CD14-positive monocyte (primary cell): ENCODE measurements at regions not wholly inside any gene's neighbourhood (a gene's known extent, or its start where the extent isn't known, plus 50 kb on each side); places are given as distances from the start of the nearest gene placed in this dataset.

Experiments used
- DNase-seq, 3 donors: peaks; one replicate each; pipeline ENCODE4 v3.0.0-alpha.2; 2011 to 2022
- H2AFZ ChIP-seq: 2 replicates; pipeline ENCODE4 v1.6.0; 2012; ENCODE audit warnings: mild to moderate bottlenecking, low read depth, low read length, inconsistent platforms; ENCODE audit not compliant: insufficient read depth, poor library complexity, severe bottlenecking
- H3K27ac ChIP-seq, 2 donors: 1 replicate in 1 of 2; 2 replicates in 1 of 2; pipeline ENCODE4 v1.5.1; 2012 to 2013; ENCODE audit warnings: low read length in 2 of 2, control low read depth in 1 of 2, inconsistent platforms in 1 of 2, low read depth in 1 of 2, mild to moderate bottlenecking in 1 of 2
- H3K27me3 ChIP-seq, 2 donors: one replicate each; pipeline versions ENCODE4 v1.6.0 to v1.6.1; 2011 to 2013; ENCODE audit warnings: low read length in 2 of 2; ENCODE audit not compliant: control insufficient read depth in 2 of 2, insufficient read depth in 2 of 2
- H3K36me3 ChIP-seq, 2 donors: replicated peaks in 1 of 2; 1 replicate in 1 of 2; 2 replicates in 1 of 2; pipeline versions ENCODE4 v1.5.1 to v1.6.1; 2012 to 2013; ENCODE audit warnings: low read length in 2 of 2, control low read depth in 1 of 2, inconsistent platforms in 1 of 2, mild to moderate bottlenecking in 1 of 2; ENCODE audit not compliant: insufficient read depth in 2 of 2, control insufficient read depth in 1 of 2
- H3K4me1 ChIP-seq, 2 donors: 1 replicate in 1 of 2; 2 replicates in 1 of 2; pipeline versions ENCODE4 v1.5.1 to v1.6.1; 2012 to 2013; ENCODE audit warnings: low read length in 2 of 2, control low read depth in 1 of 2, inconsistent platforms in 1 of 2, mild to moderate bottlenecking in 1 of 2, moderate library complexity in 1 of 2; ENCODE audit not compliant: insufficient read depth in 2 of 2, control insufficient read depth in 1 of 2
- H3K4me2 ChIP-seq: replicated peaks from 2 replicates; pipeline ENCODE3; 2012; ENCODE audit warnings: low read length, moderate library complexity, mild to moderate bottlenecking; ENCODE audit not compliant: poor library complexity, severe bottlenecking; ENCODE audit errors: extremely low read depth
- H3K4me3 ChIP-seq, 3 experiments: fragments of 200-600 bp in 1 of 3; sonication (generic) in 1 of 3; replicated peaks in 1 of 3; 1 replicate in 2 of 3; 2 replicates in 1 of 3; pipeline ENCODE4 v1.5.1; 2011 to 2013; ENCODE audit warnings: low read length in 3 of 3, mild to moderate bottlenecking in 3 of 3, control low read depth in 2 of 3, low read depth in 2 of 3, inconsistent platforms in 1 of 3, moderate library complexity in 1 of 3
- H3K79me2 ChIP-seq: 2 replicates; pipeline ENCODE4 v1.6.0; 2012; ENCODE audit warnings: mild to moderate bottlenecking, control low read depth, inconsistent platforms, low read length, moderate library complexity; ENCODE audit not compliant: insufficient read depth
- H3K9ac ChIP-seq: 2 replicates; pipeline ENCODE4 v1.6.0; 2017; ENCODE audit warnings: low read length, mild to moderate bottlenecking; ENCODE audit not compliant: insufficient read depth, poor library complexity, severe bottlenecking
- H3K9me3 ChIP-seq, 2 donors: replicated peaks in 1 of 2; 1 replicate in 1 of 2; 2 replicates in 1 of 2; pipeline versions ENCODE4 v1.5.1 to v1.6.1; 2012 to 2013; ENCODE audit warnings: low read length in 2 of 2, control low read depth in 1 of 2; ENCODE audit not compliant: control insufficient read depth in 1 of 2, insufficient read depth in 1 of 2
- H4K20me1 ChIP-seq: 2 replicates; pipeline ENCODE4 v1.6.0; 2012; ENCODE audit warnings: mild to moderate bottlenecking, low read length, control low read depth, moderate library complexity; ENCODE audit not compliant: insufficient read depth
- H3K27ac Mint-ChIP-seq, 7 donors: one replicate each; pipeline ENCODE4 v1.8.0; 2020; ENCODE audit warnings: mild to moderate bottlenecking in 7 of 7, mixed read lengths in 7 of 7, moderate library complexity in 6 of 7, inconsistent platforms in 2 of 7
- H3K27me3 Mint-ChIP-seq, 3 donors: one replicate each; pipeline ENCODE4 v1.8.0; 2021 to 2022; ENCODE audit warnings: low read depth in 3 of 3, mild to moderate bottlenecking in 3 of 3, mixed read lengths in 3 of 3, moderate library complexity in 3 of 3, inconsistent platforms in 1 of 3
- H3K36me3 Mint-ChIP-seq, 2 donors: one replicate each; pipeline ENCODE4 v1.8.0; 2020; ENCODE audit warnings: mixed read lengths in 2 of 2, inconsistent platforms in 1 of 2, mild to moderate bottlenecking in 1 of 2
- H3K4me1 Mint-ChIP-seq: one replicate; pipeline ENCODE4 v1.8.0; 2020; ENCODE audit warnings: mild to moderate bottlenecking, mixed read lengths
- H3K4me3 Mint-ChIP-seq, 2 donors: one replicate each; pipeline ENCODE4 v1.8.0; 2020; ENCODE audit warnings: mild to moderate bottlenecking in 2 of 2, mixed read lengths in 2 of 2, moderate library complexity in 1 of 2
- H3K9me3 Mint-ChIP-seq, 7 donors: one replicate each; pipeline ENCODE4 v1.8.0; 2020 to 2022; ENCODE audit warnings: mixed read lengths in 7 of 7, mild to moderate bottlenecking in 6 of 7, moderate library complexity in 6 of 7, inconsistent platforms in 2 of 7
- CTCF ChIP-seq: fragments of 200-600 bp; IDR thresholded peaks from one replicate; pipeline ENCODE4 v1.8.0; 2022; ENCODE audit warnings: antibody characterized with exemption, mild to moderate bottlenecking
- WGBS: methylation state at CpG from one replicate; pipeline ENCODE4 v1.1.5; 2013; ENCODE audit warnings: missing lambda C conversion rate; ENCODE audit not compliant: insufficient coverage; 5-methylcytosine and 5-hydroxymethylcytosine counted together
- intact Hi-C, 2 donors: fragments of 100-400 bp; cut with micrococcal nuclease; formaldehyde crosslinking; loops; one replicate each; pipeline versions ENCODE4 v1.15.0 to v1.15.1; 2023

- H3K36me3 Mint-ChIP-seq: peaks cover 0 to 4% of the 10 kb centered on the region in 2 donors
- Histone ChIP-seq H3K36me3 (no peaks in the 10 kb centered on the region), H3K4me3 (no peak overlapping the region), H3K27ac (no peak overlapping the region), H3K4me2 (no peak overlapping the region), H3K9me3 (peaks cover 5 to 6% of the 10 kb centered on the region in 2 donors), H3K79me2 (no peaks in the 10 kb centered on the region), H3K4me1 (peaks cover 22 to 27% of the 10 kb centered on the region in 2 donors), H3K9ac (no peak overlapping the region), H2AFZ (no peak overlapping the region), H3K27me3 (no peaks in the 10 kb centered on the region), H4K20me1 (no peaks in the 10 kb centered on the region)
- no CpG with 5 or more reads among the region's 2 CpGs for WGBS
- no peak overlapping the region for H3K4me3 Mint-ChIP-seq
- DNase-seq: no peak
- no peaks in the 10 kb centered on the region for H3K27me3 Mint-ChIP-seq
- H3K4me1 Mint-ChIP-seq: peaks cover 26% of the 10 kb centered on the region
- H3K9me3 Mint-ChIP-seq: peaks cover 3 to 7% (median 6%) of the 10 kb centered on the region in 7 donors
- intact Hi-C loops: no loop called here
- peak overlapping the region in 1 of 7 donors; percentile 54 for H3K27ac Mint-ChIP-seq
- no peak for TF ChIP-seq CTCF
Observed at GRCh38 chr12:93225094-93225493, 152.6 kb upstream of the NUDT4 start.

GRCh38 chr12:93226361-93226760 is 151.4 kb upstream of the NUDT4 start:
- no peaks in the 10 kb centered on the region for H3K27me3 Mint-ChIP-seq
- H3K4me2 ChIP-seq: no peak overlapping the region
- H2AFZ ChIP-seq: no peak overlapping the region
- H3K36me3 ChIP-seq: no peaks in the 10 kb centered on the region
- peaks cover 28% of the 10 kb centered on the region for H3K4me1 Mint-ChIP-seq
- H3K9me3 ChIP-seq: peaks cover 5 to 6% of the 10 kb centered on the region in 2 donors
- peaks cover 3 to 7% (median 5%) of the 10 kb centered on the region in 7 donors for H3K9me3 Mint-ChIP-seq
- no peaks in the 10 kb centered on the region for H4K20me1 ChIP-seq
- no peaks in the 10 kb centered on the region for H3K27me3 ChIP-seq
- intact Hi-C loops: no loop called here
- peaks cover 26 to 31% of the 10 kb centered on the region in 2 donors for H3K4me1 ChIP-seq
- no peak overlapping the region for H3K9ac ChIP-seq
- TF ChIP-seq CTCF: no peak
- DNase-seq: peak in 2 of 3 donors; percentile 20 to 54
- no peak overlapping the region for H3K4me3 ChIP-seq
- no peak overlapping the region for H3K27ac ChIP-seq
- no peak overlapping the region for H3K4me3 Mint-ChIP-seq
- H3K36me3 Mint-ChIP-seq: peaks cover 0 to 4% of the 10 kb centered on the region in 2 donors
- no peaks in the 10 kb centered on the region for H3K79me2 ChIP-seq
- H3K27ac Mint-ChIP-seq: no peak overlapping the region
